Transverse colon (tissue), 4 donors: ENCODE measurements at regions not wholly inside any gene's neighbourhood (a gene's known extent, or its start where the extent isn't known, plus 50 kb on each side); places are given as distances from the start of the nearest gene placed in this dataset.

Source experiments
- DNase-seq: peaks from one replicate; pipeline ENCODE4 v3.0.0-alpha.2; 2019
- H3K27ac ChIP-seq, 4 donors: fragments of 200-600 bp; sonication (generic); 2 replicates each; pipeline ENCODE4 v1.5.1; 2016 to 2018; ENCODE audit warnings: inconsistent platforms in 4 of 4
- H3K27me3 ChIP-seq: fragments of 200-600 bp; sonication (generic); 2 replicates; pipeline ENCODE4 v1.5.1; 2017; ENCODE audit warnings: inconsistent platforms
- H3K36me3 ChIP-seq, 4 donors: fragments of 200-600 bp; sonication (generic); 2 replicates each; pipeline ENCODE4 v1.5.1; 2017 to 2019; ENCODE audit warnings: inconsistent platforms in 4 of 4
- H3K4me1 ChIP-seq, 4 donors: fragments of 200-600 bp; sonication (generic); 2 replicates each; pipeline ENCODE4 v1.5.1; 2017 to 2020; ENCODE audit warnings: inconsistent platforms in 4 of 4
- H3K4me3 ChIP-seq, 4 donors: fragments of 200-600 bp; sonication (generic); 1 replicate in 1 of 4; 2 replicates in 3 of 4; pipeline versions ENCODE4 v1.5.1 to v1.6.1; 2017 to 2019; ENCODE audit warnings: inconsistent platforms in 4 of 4
- H3K9me3 ChIP-seq, 2 donors: fragments of 200-600 bp; sonication (generic); 2 replicates each; pipeline ENCODE4 v1.5.1; 2017 to 2019; ENCODE audit warnings: inconsistent platforms in 2 of 2
- EP300 ChIP-seq: sonication (generic); formaldehyde crosslinking; IDR thresholded peaks from one replicate; pipeline ENCODE4 v1.6.1; 2017; ENCODE audit warnings: antibody characterized with exemption, low read depth
- POLR2A ChIP-seq: fragments of 450-650 bp; IDR thresholded peaks from one replicate; pipeline ENCODE4 v1.6.1; 2016; ENCODE audit warnings: antibody characterized with exemption, mild to moderate bottlenecking, moderate library complexity
- POLR2AphosphoS5 ChIP-seq, 3 donors: sonication (generic); formaldehyde crosslinking; IDR thresholded peaks; one replicate each; pipeline ENCODE4 v1.6.1; 2016; ENCODE audit warnings: antibody characterized with exemption in 3 of 3
- WGBS, 2 donors: methylation state at CpG; one replicate each; pipeline ENCODE4 v1.1.5; 2018; ENCODE audit warnings: low coverage in 1 of 2; 5-methylcytosine and 5-hydroxymethylcytosine counted together
- in situ Hi-C, 4 donors: fragments of 200-750 bp; cut with MboI; loops; one replicate each; pipeline versions ENCODE4 v1.15.0 to v1.15.1; 2017; ENCODE audit warnings: low sequenced_read_pairs in 3 of 4, low pct_ligation_motif_present in 1 of 4, low pct_unique_long_range_greater_than_20kb in 1 of 4
- intact Hi-C: fragments of 100-400 bp; cut with DNase I; formaldehyde crosslinking; loops from one replicate; pipeline ENCODE4 v1.15.1; 2023; ENCODE audit warnings: low total_unique reads
- TF ChIP-seq, protein P1 (sequence below), 5 experiments: fragments of 200-600 bp in 3 of 5; fragments of 450-650 bp in 2 of 5; sonication (generic) in 3 of 5; IDR thresholded peaks; 1 replicate in 2 of 5; 2 replicates in 3 of 5; pipeline ENCODE4 v1.5.1; 2016 to 2017; ENCODE audit warnings: antibody characterized with exemption in 5 of 5, inconsistent platforms in 3 of 5, mild to moderate bottlenecking in 2 of 5, moderate library complexity in 1 of 5

DNA sequence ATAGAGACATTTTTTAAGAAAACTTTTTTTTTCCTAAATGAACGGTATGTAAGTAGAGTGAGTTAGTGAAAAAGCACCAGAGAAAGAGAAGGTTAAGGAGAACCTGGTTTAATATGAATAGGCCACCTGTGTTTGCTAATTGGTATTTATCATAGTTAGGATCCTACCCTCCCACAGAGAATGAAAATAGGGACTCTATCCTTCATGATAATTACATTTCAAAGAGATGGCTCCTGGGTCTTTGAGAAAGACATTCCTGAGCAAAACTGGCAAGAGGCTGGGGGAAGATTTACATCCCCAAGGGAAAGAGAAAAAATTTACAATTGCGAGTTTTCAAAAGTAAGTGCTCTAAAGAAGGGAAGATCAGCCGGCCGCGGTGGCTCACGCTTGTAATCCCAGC, 1284.5 kb downstream of the SLITRK1 start:
- H3K27me3 ChIP-seq = no peaks in the 10 kb centered on the region
- H3K4me3 ChIP-seq = no peak overlapping the region
- H3K4me1 ChIP-seq = no peaks in the 10 kb centered on the region
- intact Hi-C loops = no loop called here
- 25 to 77% methylated on average over 1 to 6 of the region's 6 CpGs for WGBS, 2 donors
- H3K36me3 ChIP-seq = no peaks in the 10 kb centered on the region
- no peak overlapping the region for H3K27ac ChIP-seq
- H3K9me3 ChIP-seq = peaks cover 3 to 11% of the 10 kb centered on the region in 2 donors
- no peak for DNase-seq
- in situ Hi-C loops = no loop called here
- TF ChIP-seq EP300 (no peak), POLR2AphosphoS5 (IDR thresholded peaks at IDR 0.05) (no peak), POLR2A (no peak)
- TF ChIP-seq, protein P1, sequence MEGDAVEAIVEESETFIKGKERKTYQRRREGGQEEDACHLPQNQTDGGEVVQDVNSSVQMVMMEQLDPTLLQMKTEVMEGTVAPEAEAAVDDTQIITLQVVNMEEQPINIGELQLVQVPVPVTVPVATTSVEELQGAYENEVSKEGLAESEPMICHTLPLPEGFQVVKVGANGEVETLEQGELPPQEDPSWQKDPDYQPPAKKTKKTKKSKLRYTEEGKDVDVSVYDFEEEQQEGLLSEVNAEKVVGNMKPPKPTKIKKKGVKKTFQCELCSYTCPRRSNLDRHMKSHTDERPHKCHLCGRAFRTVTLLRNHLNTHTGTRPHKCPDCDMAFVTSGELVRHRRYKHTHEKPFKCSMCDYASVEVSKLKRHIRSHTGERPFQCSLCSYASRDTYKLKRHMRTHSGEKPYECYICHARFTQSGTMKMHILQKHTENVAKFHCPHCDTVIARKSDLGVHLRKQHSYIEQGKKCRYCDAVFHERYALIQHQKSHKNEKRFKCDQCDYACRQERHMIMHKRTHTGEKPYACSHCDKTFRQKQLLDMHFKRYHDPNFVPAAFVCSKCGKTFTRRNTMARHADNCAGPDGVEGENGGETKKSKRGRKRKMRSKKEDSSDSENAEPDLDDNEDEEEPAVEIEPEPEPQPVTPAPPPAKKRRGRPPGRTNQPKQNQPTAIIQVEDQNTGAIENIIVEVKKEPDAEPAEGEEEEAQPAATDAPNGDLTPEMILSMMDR (IDR thresholded peaks at IDR 0.05) = no peak

DNA sequence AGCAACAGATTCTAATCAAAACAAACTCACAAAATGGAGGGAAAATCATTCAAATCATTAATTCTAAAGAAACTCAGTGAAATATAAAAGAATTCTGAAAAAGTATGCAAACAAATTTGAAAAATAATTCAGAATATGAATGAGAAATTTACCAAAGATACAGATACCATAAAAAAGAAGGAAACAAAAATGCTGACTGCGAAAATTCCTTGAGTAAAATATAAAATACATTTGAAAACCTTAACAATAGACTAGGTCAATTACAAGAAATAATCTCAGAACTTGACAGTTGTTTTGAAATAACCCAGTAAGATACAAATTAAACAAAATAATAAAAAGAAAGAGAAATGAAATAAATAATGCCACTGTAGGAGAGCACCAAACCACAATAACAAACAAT, 1289.0 kb downstream of the SLITRK1 start:
- intact Hi-C loops = no loop called here
- Histone ChIP-seq H3K4me1 (no peaks in the 10 kb centered on the region), H3K36me3 (no peaks in the 10 kb centered on the region), H3K27ac (no peak overlapping the region), H3K4me3 (no peak overlapping the region), H3K27me3 (no peaks in the 10 kb centered on the region), H3K9me3 (peaks cover 3 to 13% of the 10 kb centered on the region in 2 donors)
- in situ Hi-C loops = no loop called here
- DNase-seq = no peak
- TF ChIP-seq EP300 = no peak
- no peak for TF ChIP-seq POLR2A
- TF ChIP-seq, protein P1 (IDR thresholded peaks at IDR 0.05) = no peak
- TF ChIP-seq POLR2AphosphoS5 (IDR thresholded peaks at IDR 0.05) = no peak
- WGBS, 2 donors = 53 to 88% methylated on average over 1 of the region's 1 CpG

DNA sequence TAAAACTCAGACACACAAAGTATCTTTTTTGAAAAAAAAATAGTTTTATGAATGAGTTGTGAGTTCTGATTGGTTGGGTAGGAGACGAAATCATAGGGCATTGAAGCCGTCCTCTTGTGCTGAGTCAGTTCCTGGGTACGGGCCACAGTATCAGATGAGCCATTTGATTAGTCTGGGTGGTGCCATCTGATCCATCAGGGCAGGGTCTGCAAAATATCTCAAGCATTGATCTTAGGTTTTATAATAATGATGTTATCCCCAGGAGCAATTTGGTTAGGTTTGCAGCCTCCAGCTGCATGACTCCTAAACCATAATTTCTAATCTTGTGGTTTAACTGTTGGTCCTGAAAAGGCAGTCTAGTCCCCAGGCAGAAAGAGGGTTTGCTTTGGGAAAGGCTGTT, 1310.6 kb downstream of the SLITRK1 start:
- Histone ChIP-seq H3K27me3 (no peaks in the 10 kb centered on the region), H3K4me3 (no peak overlapping the region), H3K27ac (no peak overlapping the region), H3K4me1 (no peaks in the 10 kb centered on the region), H3K9me3 (no peaks in the 10 kb centered on the region), H3K36me3 (no peaks in the 10 kb centered on the region)
- intact Hi-C loops = no loop called here
- in situ Hi-C loops = no loop called here
- TF ChIP-seq, protein P1 (IDR thresholded peaks at IDR 0.05) = no peak
- TF ChIP-seq EP300 (no peak), POLR2AphosphoS5 (IDR thresholded peaks at IDR 0.05) (no peak), POLR2A (no peak)
- WGBS, 2 donors = 59 to 89% methylated on average over 2 to 3 of the region's 3 CpGs
- no peak for DNase-seq

DNA sequence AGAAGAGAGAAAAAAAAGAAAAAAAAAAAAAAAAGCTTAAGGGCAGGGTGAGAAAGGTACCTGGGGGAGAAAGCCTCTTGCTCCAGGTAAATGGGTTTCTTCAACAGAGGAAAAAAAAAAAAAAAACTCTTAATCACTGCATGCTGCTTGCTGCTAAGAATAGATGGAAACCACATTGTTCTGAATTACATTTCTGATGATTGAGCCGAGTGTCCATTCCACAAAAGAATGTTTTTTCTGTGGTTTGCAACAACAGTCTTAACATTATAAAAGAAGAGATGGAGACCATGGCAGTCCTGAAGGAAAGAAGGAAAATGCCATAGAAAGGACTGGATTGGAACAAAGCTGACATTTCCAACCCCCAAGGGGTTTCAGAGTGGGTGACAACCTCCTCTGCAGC, 1312.7 kb downstream of the SLITRK1 start:
- Histone ChIP-seq H3K27ac (no peak overlapping the region), H3K36me3 (no peaks in the 10 kb centered on the region), H3K4me3 (no peak overlapping the region), H3K9me3 (no peaks in the 10 kb centered on the region), H3K27me3 (no peaks in the 10 kb centered on the region), H3K4me1 (no peaks in the 10 kb centered on the region)
- WGBS, 2 donors = 80 to 83% methylated on average over 1 of the region's 1 CpG
- in situ Hi-C loops (no loop called here), intact Hi-C loops (no loop called here)
- no peak for DNase-seq
- no peak for TF ChIP-seq POLR2A
- no peak for TF ChIP-seq EP300
- TF ChIP-seq, protein P1 (IDR thresholded peaks at IDR 0.05) = no peak
- TF ChIP-seq POLR2AphosphoS5 (IDR thresholded peaks at IDR 0.05) = no peak
